ENCODE measurements at regions not wholly inside any gene's neighbourhood (a gene's known extent, or its start where the extent isn't known, plus 50 kb on each side); places are given as distances from the start of the nearest gene placed in this dataset.
A peak's percentile ranks its signal among the peaks of the same experiment; 100 is the strongest.
"Not testable (repeated sequence)": the region's sequence is repeated elsewhere in the genome, so short reads cannot be mapped to it uniquely, and the experiment has no call there.

GRCh38 chrX:41014776-41015360 is 70.4 kb upstream of the USP9X start (continued):
- TF ChIP-seq SMAD4 (CRISPR knock-in tag; IDR thresholded peaks at IDR 0.05): no peak
- no peak for TF ChIP-seq ATF2 (CRISPR knock-in tag; IDR thresholded peaks at IDR 0.05; ENCODE audit: borderline replicate concordance, low read depth)
- no peak for TF ChIP-seq ATF1 (CRISPR knock-in tag; IDR thresholded peaks at IDR 0.05)
- TF ChIP-seq ETV6 (CRISPR knock-in tag; IDR thresholded peaks at IDR 0.05): no peak
- TF ChIP-seq SOX15 (CRISPR knock-in tag; IDR thresholded peaks at IDR 0.05): no peak

GRCh38 chrX:41017785-41018184 is 67.5 kb upstream of the USP9X start:
- H3K9me3 Mint-ChIP-seq; POLR2A ChIA-PET; DNase-seq (ENCODE audit: low spot score); CTCF ChIA-PET; H3K4me3 Mint-ChIP-seq; ATAC-seq; H3K27ac Mint-ChIP-seq; H3K36me3 Mint-ChIP-seq; H3K27me3 Mint-ChIP-seq (ENCODE audit: low read depth): not testable (repeated sequence)
- peaks cover 11% of the 10 kb centered on the region for H3K4me1 Mint-ChIP-seq
- peak; percentile 53; the same call in 1 of the 2 replicates for TF ChIP-seq ZNF121 (CRISPR knock-in tag; IDR thresholded peaks at IDR 0.05)

- TF ChIP-seq HMGA2 (CRISPR knock-in tag; IDR thresholded peaks at IDR 0.05): peak; percentile 99
- H3K9me3 Mint-ChIP-seq; POLR2A ChIA-PET; DNase-seq (ENCODE audit: low spot score); H3K4me3 Mint-ChIP-seq; H3K27me3 Mint-ChIP-seq (ENCODE audit: low read depth); H3K36me3 Mint-ChIP-seq: not testable (repeated sequence)
- peak; percentile 58 for ATAC-seq
- peak overlapping the region; percentile 94 for H3K27ac Mint-ChIP-seq
- peaks cover 11% of the 10 kb centered on the region for H3K4me1 Mint-ChIP-seq
- CTCF ChIA-PET: interaction anchor here (1.1 to 1.5 kb wide), 2 partner anchors 97 to 224 kb away, joined by 5 to 7 read pairs; no protein-coding TSS in a partner anchor
These were observed 66.7 kb upstream of the USP9X start for GRCh38 chrX:41018391-41019040.

- Mint-ChIP-seq H3K27ac (peak overlapping the region; percentile 94), H3K27me3 (ENCODE audit: low read depth) (no peaks in the 10 kb centered on the region), H3K9me3 (0 out of 2 replicates have a peak, but pooled peaks cover under 1% of the 10 kb centered on the region), H3K4me3 (no peak overlapping the region), H3K36me3 (peaks cover under 1% of the 10 kb centered on the region; the same call in 1 of the 2 replicates), H3K4me1 (peaks cover 11% of the 10 kb centered on the region)
- peak; percentile 60 for ATAC-seq
- DNase-seq (ENCODE audit: low spot score): no peak
- CTCF ChIA-PET: interaction anchor here (1.1 to 1.5 kb wide), 2 partner anchors 96 to 225 kb away, joined by 5 to 7 read pairs; no protein-coding TSS in a partner anchor
- TF ChIP-seq ESRRA (CRISPR knock-in tag; IDR thresholded peaks at IDR 0.05; ENCODE audit: borderline replicate concordance) (no peak), USF2 (CRISPR knock-in tag; IDR thresholded peaks at IDR 0.05) (no peak), CREB1 (CRISPR knock-in tag; IDR thresholded peaks at IDR 0.05) (no peak), ZNF232 (CRISPR knock-in tag; IDR thresholded peaks at IDR 0.05) (no peak), FOXP4 (CRISPR knock-in tag; IDR thresholded peaks at IDR 0.05) (no peak), FOXK1 (CRISPR knock-in tag; IDR thresholded peaks at IDR 0.05) (no peak), JUN (CRISPR knock-in tag; IDR thresholded peaks at IDR 0.05) (no peak), NR2C2 (CRISPR knock-in tag; IDR thresholded peaks at IDR 0.05) (no peak), MLX (CRISPR knock-in tag; IDR thresholded peaks at IDR 0.05) (no peak)
- POLR2A ChIA-PET: no interaction called here
These were observed 66.2 kb upstream of the USP9X start for GRCh38 chrX:41019041-41019392.
